Neural cell (in vitro differentiated cells): ENCODE measurements at regions not wholly inside any gene's neighbourhood (a gene's known extent, or its start where the extent isn't known, plus 50 kb on each side); places are given as distances from the start of the nearest gene placed in this dataset.

Experiments
- CTCF ChIP-seq: fragments of 450-650 bp; IDR thresholded peaks from 2 replicates; pipeline ENCODE4 v1.5.1; 2014; ENCODE audit warnings: antibody characterized with exemption, mild to moderate bottlenecking, moderate library complexity; ENCODE audit not compliant: poor library complexity, severe bottlenecking
- EP300 ChIP-seq: fragments of 450-650 bp; conservative IDR thresholded peaks from 2 replicates; pipeline ENCODE4 v1.6.1; 2014; ENCODE audit warnings: antibody characterized with exemption, mild to moderate bottlenecking, moderate library complexity; ENCODE audit not compliant: poor library complexity, severe bottlenecking
- EZH2 ChIP-seq: fragments of 200-600, 300-800 bp; shearing (Covaris generic), sonication (generic); IDR thresholded peaks from 2 replicates; pipeline ENCODE4 v1.6.1; 2014; ENCODE audit warnings: antibody characterized with exemption, low read length, borderline replicate concordance, mild to moderate bottlenecking; ENCODE audit not compliant: insufficient read depth, poor library complexity, severe bottlenecking
- REST ChIP-seq: IDR thresholded peaks from 2 replicates; pipeline ENCODE4 v1.6.1; 2012; ENCODE audit warnings: borderline replicate concordance
- SMC3 ChIP-seq: fragments of 450-650 bp; conservative IDR thresholded peaks from 2 replicates; pipeline ENCODE4 v1.6.1; 2014; ENCODE audit warnings: antibody characterized with exemption, mild to moderate bottlenecking, moderate library complexity; ENCODE audit not compliant: poor library complexity
- TAF1 ChIP-seq: IDR thresholded peaks from 2 replicates; pipeline ENCODE4 v1.6.1; 2012; ENCODE audit warnings: low read depth

- TF ChIP-seq CTCF = no peak
- TF ChIP-seq EP300 = no peak
- no peak for TF ChIP-seq EZH2
- no peak for TF ChIP-seq SMC3
- no peak for TF ChIP-seq REST
- TF ChIP-seq TAF1 = no peak
Measured at GRCh38 chr7:46007194-46007593, 86.1 kb upstream of the IGFBP3 start.
